ENCODE measurements at regions not wholly inside any gene's neighbourhood (a gene's known extent, or its start where the extent isn't known, plus 50 kb on each side); places are given as distances from the start of the nearest gene placed in this dataset.

DNA sequence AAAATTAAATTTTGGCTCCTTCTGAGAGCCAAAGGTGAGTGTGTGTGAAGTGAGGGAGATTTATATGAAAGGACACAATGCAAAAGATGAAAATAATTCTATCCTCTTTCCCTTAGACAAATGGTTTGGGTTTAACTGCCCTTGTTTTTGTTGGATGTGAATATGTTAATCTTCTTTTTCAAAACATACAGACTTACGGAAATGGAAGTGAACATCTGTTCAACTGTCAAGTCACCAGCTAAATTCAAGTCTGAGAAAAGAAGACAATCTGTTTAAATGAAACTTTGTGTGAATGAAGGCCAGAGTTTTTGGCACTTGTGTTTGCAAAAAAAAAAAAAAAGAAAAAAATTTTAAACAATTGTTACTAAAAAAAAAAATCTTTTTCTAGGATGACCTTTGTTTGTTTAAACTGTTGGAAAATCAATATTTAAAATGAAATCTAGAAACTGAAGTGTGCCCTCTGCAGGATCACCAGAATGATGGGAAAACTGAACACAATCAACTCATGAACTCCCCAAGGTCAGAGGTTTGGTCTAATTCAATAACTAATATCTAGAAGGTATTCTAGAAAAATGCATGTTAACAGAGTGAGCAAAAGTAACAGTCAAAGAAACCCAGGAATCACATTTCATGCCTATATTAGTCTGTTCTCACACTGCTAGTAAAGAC lies 448.8 kb downstream of the FLRT2 start:
- Histone ChIP-seq H4K20me1 (ENCODE audit: control insufficient read depth, insufficient read depth) (no peaks in the 10 kb centered on the region), H3K36me3 (ENCODE audit: control insufficient read depth in 2 of 2, insufficient read depth in 2 of 2, low read length in 1 of 2) (no peaks in the 10 kb centered on the region), H2AFZ (ENCODE audit: control insufficient read depth, low read depth, low read length) (no peak overlapping the region), H3K27me3 (replicated peaks in 1 of 2; ENCODE audit: control insufficient read depth in 2 of 2, insufficient read depth in 2 of 2, low read length in 1 of 2) (no peaks in the 10 kb centered on the region), H3K27ac (ENCODE audit: control insufficient read depth, insufficient read depth) (no peak overlapping the region), H3K9me3 (replicated peaks; ENCODE audit: control insufficient read depth, insufficient read depth, low read length) (no peaks in the 10 kb centered on the region; the same call in 2 of the 3 replicates), H3K4me2 (ENCODE audit: control insufficient read depth, insufficient read depth) (no peak overlapping the region), H3K4me1 (ENCODE audit: control insufficient read depth, insufficient read depth, low read length) (no peaks in the 10 kb centered on the region), H3K9ac (ENCODE audit: control insufficient read depth, insufficient read depth, low read length) (no peak overlapping the region), H3K4me3 (no peak overlapping the region), H3K79me2 (ENCODE audit: control insufficient read depth, insufficient read depth, low read length) (no peaks in the 10 kb centered on the region)
- in situ Hi-C loops (cut with MboI) = no loop called here
- DNase-seq (ENCODE audit: low read depth, low spot score) (no peak), FAIRE-seq (no peak), ATAC-seq (no peak)
- ChIA-PET RAD21 (ENCODE audit: unreplicated experiment) (no interaction called here), SMC1A (ENCODE audit: uncharacterized antibody, unreplicated experiment) (no interaction called here), CTCF (interaction anchor here (0.6 to 0.8 kb wide), 2 partner anchors 16 kb away, joined by 3 to 4 read pairs; no protein-coding TSS in a partner anchor), POLR2A (no interaction called here)
- no peak for TF ChIP-seq SMAD5 (IDR thresholded peaks at IDR 0.05; ENCODE audit: low read depth)
- TF ChIP-seq, protein P1, sequence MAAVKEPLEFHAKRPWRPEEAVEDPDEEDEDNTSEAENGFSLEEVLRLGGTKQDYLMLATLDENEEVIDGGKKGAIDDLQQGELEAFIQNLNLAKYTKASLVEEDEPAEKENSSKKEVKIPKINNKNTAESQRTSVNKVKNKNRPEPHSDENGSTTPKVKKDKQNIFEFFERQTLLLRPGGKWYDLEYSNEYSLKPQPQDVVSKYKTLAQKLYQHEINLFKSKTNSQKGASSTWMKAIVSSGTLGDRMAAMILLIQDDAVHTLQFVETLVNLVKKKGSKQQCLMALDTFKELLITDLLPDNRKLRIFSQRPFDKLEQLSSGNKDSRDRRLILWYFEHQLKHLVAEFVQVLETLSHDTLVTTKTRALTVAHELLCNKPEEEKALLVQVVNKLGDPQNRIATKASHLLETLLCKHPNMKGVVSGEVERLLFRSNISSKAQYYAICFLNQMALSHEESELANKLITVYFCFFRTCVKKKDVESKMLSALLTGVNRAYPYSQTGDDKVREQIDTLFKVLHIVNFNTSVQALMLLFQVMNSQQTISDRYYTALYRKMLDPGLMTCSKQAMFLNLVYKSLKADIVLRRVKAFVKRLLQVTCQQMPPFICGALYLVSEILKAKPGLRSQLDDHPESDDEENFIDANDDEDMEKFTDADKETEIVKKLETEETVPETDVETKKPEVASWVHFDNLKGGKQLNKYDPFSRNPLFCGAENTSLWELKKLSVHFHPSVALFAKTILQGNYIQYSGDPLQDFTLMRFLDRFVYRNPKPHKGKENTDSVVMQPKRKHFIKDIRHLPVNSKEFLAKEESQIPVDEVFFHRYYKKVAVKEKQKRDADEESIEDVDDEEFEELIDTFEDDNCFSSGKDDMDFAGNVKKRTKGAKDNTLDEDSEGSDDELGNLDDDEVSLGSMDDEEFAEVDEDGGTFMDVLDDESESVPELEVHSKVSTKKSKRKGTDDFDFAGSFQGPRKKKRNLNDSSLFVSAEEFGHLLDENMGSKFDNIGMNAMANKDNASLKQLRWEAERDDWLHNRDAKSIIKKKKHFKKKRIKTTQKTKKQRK (IDR thresholded peaks at IDR 0.05; ENCODE audit: low read depth, low read length) = no peak
- TF ChIP-seq KAT2A (conservative IDR thresholded peaks at IDR 0.05; ENCODE audit: control insufficient read depth, low read depth, low read length) = no peak
- no peak for TF ChIP-seq BMI1 (IDR thresholded peaks at IDR 0.05; ENCODE audit: borderline replicate concordance)
- TF ChIP-seq, protein P2, sequence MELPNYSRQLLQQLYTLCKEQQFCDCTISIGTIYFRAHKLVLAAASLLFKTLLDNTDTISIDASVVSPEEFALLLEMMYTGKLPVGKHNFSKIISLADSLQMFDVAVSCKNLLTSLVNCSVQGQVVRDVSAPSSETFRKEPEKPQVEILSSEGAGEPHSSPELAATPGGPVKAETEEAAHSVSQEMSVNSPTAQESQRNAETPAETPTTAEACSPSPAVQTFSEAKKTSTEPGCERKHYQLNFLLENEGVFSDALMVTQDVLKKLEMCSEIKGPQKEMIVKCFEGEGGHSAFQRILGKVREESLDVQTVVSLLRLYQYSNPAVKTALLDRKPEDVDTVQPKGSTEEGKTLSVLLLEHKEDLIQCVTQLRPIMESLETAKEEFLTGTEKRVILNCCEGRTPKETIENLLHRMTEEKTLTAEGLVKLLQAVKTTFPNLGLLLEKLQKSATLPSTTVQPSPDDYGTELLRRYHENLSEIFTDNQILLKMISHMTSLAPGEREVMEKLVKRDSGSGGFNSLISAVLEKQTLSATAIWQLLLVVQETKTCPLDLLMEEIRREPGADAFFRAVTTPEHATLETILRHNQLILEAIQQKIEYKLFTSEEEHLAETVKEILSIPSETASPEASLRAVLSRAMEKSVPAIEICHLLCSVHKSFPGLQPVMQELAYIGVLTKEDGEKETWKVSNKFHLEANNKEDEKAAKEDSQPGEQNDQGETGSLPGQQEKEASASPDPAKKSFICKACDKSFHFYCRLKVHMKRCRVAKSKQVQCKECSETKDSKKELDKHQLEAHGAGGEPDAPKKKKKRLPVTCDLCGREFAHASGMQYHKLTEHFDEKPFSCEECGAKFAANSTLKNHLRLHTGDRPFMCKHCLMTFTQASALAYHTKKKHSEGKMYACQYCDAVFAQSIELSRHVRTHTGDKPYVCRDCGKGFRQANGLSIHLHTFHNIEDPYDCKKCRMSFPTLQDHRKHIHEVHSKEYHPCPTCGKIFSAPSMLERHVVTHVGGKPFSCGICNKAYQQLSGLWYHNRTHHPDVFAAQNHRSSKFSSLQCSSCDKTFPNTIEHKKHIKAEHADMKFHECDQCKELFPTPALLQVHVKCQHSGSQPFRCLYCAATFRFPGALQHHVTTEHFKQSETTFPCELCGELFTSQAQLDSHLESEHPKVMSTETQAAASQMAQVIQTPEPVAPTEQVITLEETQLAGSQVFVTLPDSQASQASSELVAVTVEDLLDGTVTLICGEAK (IDR thresholded peaks at IDR 0.05; ENCODE audit: borderline replicate concordance) = no peak
- TF ChIP-seq SPI1 (IDR thresholded peaks at IDR 0.05; ENCODE audit: borderline replicate concordance, insufficient read depth, low read depth, low read length) = no peak
- TF ChIP-seq, protein P3, sequence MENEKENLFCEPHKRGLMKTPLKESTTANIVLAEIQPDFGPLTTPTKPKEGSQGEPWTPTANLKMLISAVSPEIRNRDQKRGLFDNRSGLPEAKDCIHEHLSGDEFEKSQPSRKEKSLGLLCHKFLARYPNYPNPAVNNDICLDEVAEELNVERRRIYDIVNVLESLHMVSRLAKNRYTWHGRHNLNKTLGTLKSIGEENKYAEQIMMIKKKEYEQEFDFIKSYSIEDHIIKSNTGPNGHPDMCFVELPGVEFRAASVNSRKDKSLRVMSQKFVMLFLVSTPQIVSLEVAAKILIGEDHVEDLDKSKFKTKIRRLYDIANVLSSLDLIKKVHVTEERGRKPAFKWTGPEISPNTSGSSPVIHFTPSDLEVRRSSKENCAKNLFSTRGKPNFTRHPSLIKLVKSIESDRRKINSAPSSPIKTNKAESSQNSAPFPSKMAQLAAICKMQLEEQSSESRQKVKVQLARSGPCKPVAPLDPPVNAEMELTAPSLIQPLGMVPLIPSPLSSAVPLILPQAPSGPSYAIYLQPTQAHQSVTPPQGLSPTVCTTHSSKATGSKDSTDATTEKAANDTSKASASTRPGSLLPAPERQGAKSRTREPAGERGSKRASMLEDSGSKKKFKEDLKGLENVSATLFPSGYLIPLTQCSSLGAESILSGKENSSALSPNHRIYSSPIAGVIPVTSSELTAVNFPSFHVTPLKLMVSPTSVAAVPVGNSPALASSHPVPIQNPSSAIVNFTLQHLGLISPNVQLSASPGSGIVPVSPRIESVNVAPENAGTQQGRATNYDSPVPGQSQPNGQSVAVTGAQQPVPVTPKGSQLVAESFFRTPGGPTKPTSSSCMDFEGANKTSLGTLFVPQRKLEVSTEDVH (IDR thresholded peaks at IDR 0.05; ENCODE audit: low read depth, partially characterized antibody) = no peak
- TF ChIP-seq, protein P4, sequence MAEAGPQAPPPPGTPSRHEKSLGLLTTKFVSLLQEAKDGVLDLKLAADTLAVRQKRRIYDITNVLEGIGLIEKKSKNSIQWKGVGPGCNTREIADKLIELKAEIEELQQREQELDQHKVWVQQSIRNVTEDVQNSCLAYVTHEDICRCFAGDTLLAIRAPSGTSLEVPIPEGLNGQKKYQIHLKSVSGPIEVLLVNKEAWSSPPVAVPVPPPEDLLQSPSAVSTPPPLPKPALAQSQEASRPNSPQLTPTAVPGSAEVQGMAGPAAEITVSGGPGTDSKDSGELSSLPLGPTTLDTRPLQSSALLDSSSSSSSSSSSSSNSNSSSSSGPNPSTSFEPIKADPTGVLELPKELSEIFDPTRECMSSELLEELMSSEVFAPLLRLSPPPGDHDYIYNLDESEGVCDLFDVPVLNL (IDR thresholded peaks at IDR 0.05; ENCODE audit: low read depth, low read length) = no peak
- TF ChIP-seq YBX1 (IDR thresholded peaks at IDR 0.05) = no peak
- WGBS (ENCODE audit: insufficient coverage, insufficient replicate concordance, low lambda C conversion rate, missing lambda C conversion rate) = 70% methylated on average over 1 of the region's 1 CpG
- no TSS peak for BruUV-seq (replicated peaks)
- intact Hi-C loops (cut with micrococcal nuclease; ENCODE audit: unreplicated experiment) = no loop called here
